SK-N-SH (cell line): ENCODE measurements at regions not wholly inside any gene's neighbourhood (a gene's known extent, or its start where the extent isn't known, plus 50 kb on each side); places are given as distances from the start of the nearest gene placed in this dataset.

Source experiments
- CTCF ChIP-seq: fragments of 200-600 bp; sonication (generic); IDR thresholded peaks from 2 replicates; pipeline ENCODE4 v1.6.1; 2017; ENCODE audit warnings: antibody characterized with exemption, mild to moderate bottlenecking, moderate library complexity
- GABPA ChIP-seq: IDR thresholded peaks from 2 replicates; pipeline ENCODE4 v1.4.0; 2012; ENCODE audit warnings: low read depth, mild to moderate bottlenecking
- JUND ChIP-seq: IDR thresholded peaks from 2 replicates; pipeline ENCODE4 v1.4.0; 2012
- PBX3 ChIP-seq: IDR thresholded peaks from 2 replicates; pipeline ENCODE4; 2012
- POLR2AphosphoS5 ChIP-seq: IDR thresholded peaks from 2 replicates; pipeline ENCODE4 v1.6.1; 2012; ENCODE audit warnings: low read depth, low read length
- RAD21 ChIP-seq: IDR thresholded peaks from 2 replicates; pipeline ENCODE4 v1.6.1; 2012; ENCODE audit warnings: mild to moderate bottlenecking, low read length
- REST ChIP-seq: IDR thresholded peaks from 2 replicates; pipeline ENCODE4 v1.6.1; 2012; ENCODE audit warnings: mild to moderate bottlenecking, low read depth, low read length, moderate library complexity
- SIN3A ChIP-seq: IDR thresholded peaks from 2 replicates; pipeline ENCODE4 v1.6.1; 2012; ENCODE audit warnings: low read depth, mild to moderate bottlenecking, low read length, moderate library complexity, borderline replicate concordance
- SMC3 ChIP-seq: IDR thresholded peaks from 2 replicates; pipeline ENCODE4 v1.6.1; 2012; ENCODE audit warnings: low read depth, low read length, improper control_type of control experiment
- TCF12 ChIP-seq: IDR thresholded peaks from 2 replicates; pipeline ENCODE4 v1.4.0; 2012
- YY1 ChIP-seq: IDR thresholded peaks from 2 replicates; pipeline ENCODE4 v1.4.0; 2012; ENCODE audit warnings: low read depth, mild to moderate bottlenecking
- ZBTB33 ChIP-seq: IDR thresholded peaks from 2 replicates; pipeline ENCODE4 v1.4.0; 2012; ENCODE audit warnings: low read depth, borderline replicate concordance

GRCh38 chr10:9198611-9199010, 1144.1 kb downstream of the GATA3 start:
- TF ChIP-seq CTCF, result no peak
- TF ChIP-seq REST, result no peak
- no peak for TF ChIP-seq RAD21
- TF ChIP-seq POLR2AphosphoS5, result no peak
- no peak for TF ChIP-seq SMC3
- no peak for TF ChIP-seq JUND
- TF ChIP-seq GABPA, result no peak
- no peak for TF ChIP-seq PBX3
- no peak for TF ChIP-seq ZBTB33
- no peak for TF ChIP-seq YY1
- no peak for TF ChIP-seq SIN3A
- no peak for TF ChIP-seq TCF12
